GM11168 (cell line): ENCODE measurements at regions not wholly inside any gene's neighbourhood (a gene's known extent, or its start where the extent isn't known, plus 50 kb on each side); places are given as distances from the start of the nearest gene placed in this dataset.

Experiments
- in situ Hi-C: fragments of 300-500 bp; cut with MboI; formaldehyde crosslinking; loops from one replicate; pipeline ENCODE4 v1.12.0; 2022; ENCODE audit warnings: low sequenced_read_pairs; ENCODE audit not compliant: unreplicated experiment

DNA sequence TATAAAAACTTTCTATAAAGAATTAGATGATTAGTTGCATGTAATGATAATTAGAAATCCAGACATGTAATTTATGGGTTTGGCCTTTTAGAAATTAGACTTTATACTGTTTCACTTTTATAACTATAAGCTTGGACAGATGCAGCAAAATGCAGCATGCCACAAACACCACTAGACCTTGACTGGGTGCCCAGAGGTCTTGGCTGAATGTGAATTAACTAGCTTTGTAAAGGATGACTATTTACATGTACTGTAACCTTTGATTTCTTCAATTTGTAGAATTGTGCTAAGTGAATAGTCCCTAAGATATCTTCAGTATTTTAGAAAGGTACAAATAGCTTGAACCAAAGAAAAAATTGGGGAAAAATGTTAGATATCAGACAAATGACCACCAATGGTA lies 2168.1 kb downstream of the MAT2B start:
- in situ Hi-C loops = no loop called here

DNA sequence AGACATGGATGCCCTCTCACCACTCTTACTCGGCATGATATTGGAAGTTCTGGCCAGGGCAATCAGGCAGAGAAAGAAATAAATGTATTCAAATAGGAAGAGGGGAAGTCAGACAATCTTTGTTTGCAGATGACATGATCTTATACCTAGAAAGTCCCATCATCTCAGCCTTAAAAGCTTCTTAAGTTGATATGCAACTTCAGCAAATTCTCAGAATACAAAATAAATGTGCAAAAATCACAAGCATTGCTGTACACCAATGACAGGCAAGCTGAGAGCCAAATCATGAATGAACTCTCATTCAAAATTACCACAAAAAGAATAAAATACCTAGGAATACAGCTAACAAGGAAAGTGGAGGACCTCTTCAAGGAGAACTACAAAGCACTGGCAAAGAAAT lies 2190.4 kb downstream of the MAT2B start:
- in situ Hi-C loops = no loop called here

DNA sequence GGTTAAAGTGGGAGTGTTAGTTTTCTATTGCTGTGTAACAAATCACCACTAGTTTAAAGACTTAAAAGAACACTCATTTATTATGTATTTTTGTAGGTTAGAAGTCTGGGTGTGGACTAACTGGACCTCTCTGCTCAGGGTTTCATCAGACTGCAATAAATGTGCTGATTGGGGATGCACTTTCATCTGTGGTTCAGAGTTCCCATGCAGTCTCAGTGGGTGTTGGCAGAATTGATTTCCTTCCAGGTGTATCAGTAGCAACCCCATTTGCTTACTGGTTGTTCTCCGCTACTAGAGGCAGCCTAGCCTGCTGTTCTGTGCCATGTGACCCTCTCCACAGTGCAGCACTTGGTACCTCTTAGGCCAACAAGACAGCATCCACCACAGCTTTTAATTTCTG lies 2200.5 kb downstream of the MAT2B start:
- in situ Hi-C loops = no loop called here

DNA sequence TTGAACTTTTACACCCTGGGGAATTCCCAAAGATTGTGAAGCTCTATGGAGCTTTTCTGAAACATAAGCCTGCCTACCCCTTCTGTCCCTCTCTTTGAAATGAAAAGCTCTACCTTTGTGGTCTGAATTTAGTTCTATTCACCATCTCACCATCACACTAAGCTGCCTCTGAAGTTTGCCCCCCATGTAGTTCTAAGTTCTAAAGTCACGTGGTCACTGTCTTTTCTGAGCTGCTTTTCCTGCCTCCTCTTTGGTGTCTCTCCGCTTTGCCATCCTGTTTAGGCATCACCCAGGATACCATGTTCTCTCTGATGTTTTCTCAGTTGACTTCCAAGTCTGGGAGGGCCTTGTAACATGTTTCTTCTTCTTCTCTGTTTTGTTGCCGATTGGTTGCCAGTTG lies 2206.6 kb downstream of the MAT2B start:
- in situ Hi-C loops = no loop called here

DNA sequence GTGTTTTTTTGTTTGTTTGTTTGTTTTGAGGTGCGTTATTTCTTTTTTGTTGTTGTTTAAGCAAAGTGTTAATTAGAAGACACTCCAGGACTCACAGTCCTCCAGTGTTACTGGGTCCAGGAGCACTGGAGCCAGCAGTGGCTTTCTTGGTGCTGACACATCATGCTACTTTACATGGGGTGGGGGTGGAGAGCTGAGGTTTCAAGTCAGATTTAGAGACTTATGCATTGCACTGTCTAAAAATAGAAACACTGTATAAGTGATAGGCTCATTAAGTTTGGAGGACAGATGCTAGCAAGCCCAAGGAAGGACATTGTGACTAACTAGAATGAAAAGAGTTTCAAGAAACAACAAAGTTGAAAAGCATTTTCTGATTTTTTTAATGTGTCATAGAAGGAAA lies 2209.2 kb downstream of the MAT2B start:
- in situ Hi-C loops = no loop called here

DNA sequence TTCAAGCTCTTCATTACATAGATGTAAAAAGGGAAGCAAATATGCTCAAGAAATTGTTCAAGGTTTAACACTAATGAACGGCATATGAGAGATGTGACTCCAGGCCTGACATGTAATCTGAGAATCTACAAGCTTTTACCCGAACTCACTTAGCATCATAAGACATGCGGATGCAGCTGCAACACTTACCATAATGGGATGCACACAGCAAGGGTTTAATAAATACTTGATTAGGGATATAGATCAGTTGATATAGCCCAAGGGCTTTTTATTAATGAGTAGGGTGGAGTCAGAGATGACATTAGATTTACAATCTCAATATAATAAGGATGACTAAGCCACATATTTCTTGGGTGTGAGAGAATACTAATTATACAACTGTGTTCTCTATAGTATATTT lies 2215.5 kb downstream of the MAT2B start:
- in situ Hi-C loops = no loop called here

DNA sequence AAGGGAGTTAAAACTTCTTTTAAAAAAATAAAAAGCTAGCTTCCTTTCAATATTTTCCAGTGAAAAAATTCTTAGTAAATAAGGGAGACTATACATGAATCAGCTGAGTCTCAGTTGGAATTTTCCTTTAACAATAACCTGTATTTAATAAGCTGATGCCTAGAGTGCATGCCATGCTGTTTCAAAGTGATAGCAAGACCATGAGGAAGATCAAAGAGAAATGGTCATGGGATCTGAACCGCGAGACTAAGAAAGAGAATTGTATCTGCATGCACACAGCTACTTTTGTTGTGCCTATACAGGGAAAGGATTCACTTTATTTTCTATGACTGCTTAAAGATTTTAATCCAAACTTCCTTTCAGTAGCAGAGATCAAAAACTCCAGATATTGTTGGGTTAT lies 2217.0 kb downstream of the MAT2B start:
- in situ Hi-C loops = no loop called here

DNA sequence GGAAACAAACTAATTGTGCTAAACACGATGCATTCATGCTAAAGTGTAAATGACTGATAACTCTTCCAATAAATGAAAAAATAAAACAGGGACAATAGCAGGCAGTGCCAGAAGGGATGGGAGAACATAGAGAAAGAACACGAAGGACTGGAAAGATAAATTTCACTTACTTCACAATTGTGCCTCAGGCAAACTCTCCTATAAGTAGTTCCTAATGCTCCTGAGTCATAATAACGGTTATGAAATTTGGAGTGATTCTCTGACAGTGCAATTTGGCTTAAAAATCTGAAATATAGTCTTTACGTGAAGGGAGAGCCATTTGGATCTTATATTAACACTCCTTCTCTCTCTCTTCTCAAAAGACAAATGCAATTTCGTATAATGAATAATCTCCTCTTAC lies 2218.5 kb downstream of the MAT2B start:
- in situ Hi-C loops = no loop called here

DNA sequence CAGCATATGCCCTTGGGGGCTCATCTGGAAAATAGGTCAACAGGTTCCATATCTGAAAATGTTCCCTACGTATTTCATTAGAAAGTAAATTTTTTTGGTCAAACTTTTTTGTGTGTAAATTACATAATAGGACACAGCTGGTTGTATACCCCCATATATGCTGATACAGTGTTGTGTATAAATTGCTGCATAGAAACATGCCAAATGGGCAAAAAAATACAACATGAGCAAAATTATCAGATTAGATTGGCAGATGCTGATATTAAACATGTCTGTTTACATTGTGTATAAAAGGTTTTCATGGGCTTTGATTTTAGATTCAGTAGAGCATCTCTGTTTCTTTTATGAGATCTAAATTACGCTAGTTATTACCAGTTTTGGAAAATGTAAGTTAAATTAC lies 2223.0 kb downstream of the MAT2B start:
- in situ Hi-C loops = no loop called here

DNA sequence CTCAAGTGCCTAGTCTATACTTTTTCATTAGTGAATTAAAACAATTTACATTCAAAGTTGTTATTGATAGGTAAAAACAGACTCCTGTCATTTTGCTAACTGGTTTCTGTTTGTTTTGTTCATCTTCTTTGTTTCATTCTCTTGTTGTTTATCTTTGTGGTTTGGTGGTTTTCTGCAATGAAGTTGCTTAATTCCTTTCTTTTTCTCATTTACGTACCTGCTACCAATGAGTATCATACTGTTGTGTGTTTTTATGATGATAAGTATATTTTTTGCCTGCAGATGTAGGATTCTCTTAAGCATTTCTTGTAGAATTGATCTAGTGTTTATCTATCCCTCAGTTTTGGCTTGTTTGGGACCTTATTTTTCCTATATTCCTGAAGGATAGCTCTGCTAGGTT lies 2230.0 kb downstream of the MAT2B start:
- in situ Hi-C loops = no loop called here

DNA sequence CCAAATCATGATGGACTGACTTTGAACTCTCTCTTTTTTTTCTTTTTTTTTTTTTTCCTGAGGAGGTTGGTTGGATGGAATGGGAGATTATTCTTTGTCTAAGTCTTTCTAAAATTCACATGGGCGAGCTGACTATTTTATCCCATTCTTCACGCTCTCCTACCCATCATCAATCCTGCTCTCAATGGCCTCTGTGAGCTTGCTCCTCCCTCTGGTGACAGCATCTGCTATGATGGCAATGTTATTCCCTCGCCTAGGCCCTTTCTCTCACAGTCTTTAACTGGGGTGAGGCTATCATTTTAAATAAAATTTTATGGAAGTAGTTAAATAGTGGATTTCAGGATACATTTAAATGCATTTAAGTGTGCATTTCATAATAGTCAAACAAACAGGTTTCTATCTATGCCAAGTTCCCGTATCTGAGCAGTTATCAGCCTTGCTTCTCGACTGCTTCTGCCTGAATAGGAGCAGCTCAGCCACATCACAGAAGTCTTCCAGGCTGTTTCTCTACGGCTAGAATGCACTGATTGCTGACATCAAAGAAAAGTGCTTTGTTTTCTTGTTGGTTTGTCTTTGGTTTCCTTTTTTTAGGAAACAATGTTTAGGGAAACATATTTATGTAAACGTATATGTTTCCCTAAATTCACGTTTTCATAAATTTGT lies 2233.8 kb downstream of the MAT2B start:
- in situ Hi-C loops = no loop called here

DNA sequence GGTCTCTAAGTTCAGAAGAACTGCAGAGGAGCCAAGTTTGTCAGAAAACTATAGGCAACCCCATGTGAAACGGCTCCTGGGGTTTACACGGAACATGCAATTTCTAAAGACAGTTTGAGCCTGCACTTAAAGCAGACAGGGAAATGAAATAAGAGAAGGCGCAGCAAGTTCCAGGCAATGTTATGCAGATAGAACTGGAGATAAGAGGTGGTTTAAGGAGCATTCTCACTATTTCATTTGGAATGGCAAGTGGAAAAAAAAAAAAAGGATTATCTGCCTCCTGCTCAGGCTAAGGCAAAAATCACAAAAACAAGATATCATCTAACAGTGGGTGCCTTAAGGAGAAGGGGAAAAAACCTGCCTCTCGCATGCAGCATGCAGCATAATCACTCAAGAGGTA lies 2252.4 kb downstream of the MAT2B start:
- in situ Hi-C loops = no loop called here

DNA sequence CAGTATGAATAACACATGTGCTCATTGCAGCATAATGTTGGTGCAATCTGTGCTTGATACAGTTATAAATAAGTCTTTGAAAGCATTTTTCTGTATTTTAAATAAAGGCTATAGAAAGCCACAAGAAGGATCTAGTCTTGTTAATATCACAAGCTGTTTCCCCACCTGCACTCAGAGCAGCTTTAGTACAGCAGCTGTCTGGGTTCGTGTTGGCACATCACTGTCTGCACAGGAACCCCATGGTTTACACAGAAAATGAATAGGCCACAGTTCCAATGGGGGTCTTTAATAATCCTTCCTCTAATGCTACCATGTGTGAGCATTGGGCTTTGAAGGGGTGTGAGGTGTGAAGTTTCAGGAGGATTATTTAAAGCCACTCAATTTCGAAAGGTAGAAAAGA lies 2269.7 kb downstream of the MAT2B start:
- in situ Hi-C loops = no loop called here

DNA sequence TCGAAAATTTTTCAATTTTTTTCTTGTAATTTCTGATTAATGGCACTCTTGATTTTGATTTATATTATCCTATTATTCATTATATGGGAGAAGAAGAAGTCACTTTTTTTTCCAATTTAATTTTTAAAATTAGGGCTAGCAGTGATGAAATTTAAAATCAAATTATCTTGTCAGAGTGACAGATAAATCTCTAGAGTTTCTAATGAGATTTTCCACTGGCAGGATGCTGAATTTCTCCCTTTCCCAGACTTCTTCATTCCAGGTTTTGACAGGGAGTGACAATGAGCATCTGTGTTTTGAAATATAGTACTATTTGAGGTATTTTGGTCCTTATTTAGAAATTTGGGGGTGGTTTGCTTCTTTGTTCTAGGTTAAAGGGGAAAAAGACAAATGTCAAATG lies 2274.1 kb downstream of the MAT2B start:
- in situ Hi-C loops = no loop called here

DNA sequence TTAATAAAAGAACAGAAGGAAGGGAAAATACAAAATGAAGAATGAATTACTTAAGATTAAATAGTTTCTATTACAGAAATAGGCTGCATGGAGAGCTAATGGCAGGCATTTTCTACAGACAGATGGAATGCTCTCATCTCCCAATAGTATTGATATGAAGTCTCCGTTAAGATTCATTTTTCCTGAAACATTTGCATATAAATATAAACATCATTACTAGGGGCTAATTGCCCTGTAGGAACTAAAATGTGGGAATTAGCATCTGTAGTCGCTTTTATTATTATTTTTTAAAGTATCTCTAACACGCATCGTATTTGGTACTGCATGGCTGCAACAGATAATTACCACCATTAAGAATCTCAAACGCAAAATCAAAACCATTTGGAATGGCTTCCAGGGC lies 2275.5 kb downstream of the MAT2B start:
- in situ Hi-C loops = no loop called here

DNA sequence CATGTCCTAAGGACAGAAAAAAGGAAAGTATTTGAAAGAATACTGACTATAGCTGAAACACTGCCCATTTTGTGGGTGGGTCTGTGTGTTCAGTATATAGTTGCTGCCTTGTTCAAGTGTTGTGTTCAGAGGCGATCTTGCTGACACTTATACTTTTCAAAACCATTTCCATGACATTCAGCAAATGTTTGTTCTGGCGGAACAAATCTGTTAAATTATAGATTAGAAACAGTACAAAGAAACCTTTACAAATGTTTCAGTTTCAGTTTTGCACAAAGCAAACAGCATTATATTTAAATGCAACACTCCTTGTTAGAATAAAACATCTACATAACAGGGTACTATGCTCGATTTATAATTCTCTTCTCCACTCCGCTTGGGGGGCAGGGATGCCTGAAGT lies 2276.3 kb downstream of the MAT2B start:
- in situ Hi-C loops = no loop called here

DNA sequence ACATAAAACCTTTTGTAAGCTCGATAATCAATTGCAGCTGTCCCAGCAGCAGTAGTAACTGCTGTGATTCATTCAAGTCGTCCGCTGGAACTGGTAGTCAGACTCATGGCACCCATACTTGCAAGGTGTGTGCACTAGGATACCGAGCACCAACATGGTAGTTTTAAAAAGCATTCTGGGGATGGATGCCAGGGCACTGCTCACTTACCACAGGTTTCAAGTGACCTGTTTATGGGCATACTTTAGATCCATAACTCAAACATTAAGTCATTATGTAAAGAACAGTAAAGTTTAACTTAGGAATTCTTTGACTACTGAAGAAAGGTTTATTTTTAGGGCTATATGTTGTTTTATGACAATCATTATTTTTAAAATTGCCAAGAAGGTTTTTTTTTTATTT lies 2277.6 kb downstream of the MAT2B start:
- in situ Hi-C loops = no loop called here

DNA sequence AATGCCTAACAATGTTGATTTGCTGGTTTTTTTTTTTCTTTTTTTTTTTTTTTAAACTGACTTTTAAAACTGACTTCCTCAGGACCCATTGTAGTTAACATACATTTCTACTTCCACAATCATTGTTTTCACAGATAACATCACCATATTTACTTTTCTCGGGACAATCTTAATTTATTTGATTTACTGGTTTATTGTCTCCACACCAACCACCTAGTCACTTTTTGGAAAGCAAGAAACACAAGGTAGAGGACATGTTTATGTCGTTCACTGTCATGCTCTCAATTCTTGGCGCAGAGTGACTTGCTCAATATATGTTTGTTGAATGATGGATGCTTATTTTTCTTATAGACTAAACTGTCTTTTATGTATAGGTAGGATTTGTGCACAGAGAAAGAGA lies 2280.7 kb downstream of the MAT2B start:
- in situ Hi-C loops = no loop called here

DNA sequence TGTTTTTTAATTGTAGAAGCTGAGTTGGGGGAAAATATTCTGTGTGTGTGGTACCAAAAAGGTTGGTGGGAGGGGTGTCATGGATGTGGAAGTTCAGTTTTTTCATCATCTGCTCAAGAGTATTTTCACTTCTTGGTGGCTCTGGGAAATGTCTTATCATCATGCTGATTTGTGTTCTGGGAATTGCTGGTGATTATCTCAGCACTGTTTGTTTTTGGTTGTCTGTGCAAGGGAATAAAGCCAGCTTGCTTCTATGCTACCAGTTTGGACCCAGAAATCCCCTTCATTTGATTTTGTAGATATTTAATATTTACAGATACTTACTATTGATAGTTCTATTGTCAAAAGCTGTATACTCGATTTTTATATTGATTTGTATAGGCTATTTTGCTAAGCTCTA lies 2289.7 kb downstream of the MAT2B start:
- in situ Hi-C loops = no loop called here

DNA sequence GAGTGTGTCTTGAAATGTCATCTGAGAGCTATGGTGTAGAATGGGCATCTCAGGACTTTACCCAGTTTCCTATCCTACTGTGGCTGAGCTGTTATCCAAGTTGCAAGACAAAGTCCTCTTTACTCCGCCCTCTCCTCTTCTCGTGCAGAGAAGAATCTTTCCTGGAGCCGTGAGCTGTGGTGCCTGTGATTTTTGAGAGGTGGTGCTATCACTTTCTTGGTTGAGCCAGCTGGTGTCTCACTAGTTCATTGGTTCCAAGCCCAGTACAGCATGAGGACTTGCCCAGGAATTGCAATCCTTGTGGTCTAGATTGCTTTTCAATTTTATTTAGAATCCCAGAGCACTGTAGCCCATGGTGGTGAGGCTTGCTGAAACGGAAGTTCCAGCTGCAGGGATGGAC lies 2300.3 kb downstream of the MAT2B start:
- in situ Hi-C loops = no loop called here

DNA sequence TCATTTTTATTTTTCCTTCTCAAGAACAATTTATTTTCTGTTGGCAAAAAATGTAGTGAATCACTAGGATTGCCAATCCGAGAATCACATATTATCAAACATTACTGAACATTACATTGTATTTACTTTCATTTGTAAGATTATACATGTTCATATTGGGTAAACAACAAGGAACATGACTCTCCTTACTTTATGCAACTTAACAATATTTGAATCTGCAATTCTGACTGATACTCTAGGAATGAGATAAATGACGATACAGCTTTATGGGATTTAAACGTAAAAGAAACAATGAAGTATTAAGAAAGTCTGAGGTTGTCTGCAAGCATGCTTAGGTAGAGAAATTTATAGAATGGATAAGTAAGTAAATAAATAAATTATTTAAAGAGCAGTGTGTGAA lies 2302.9 kb downstream of the MAT2B start:
- in situ Hi-C loops = no loop called here

DNA sequence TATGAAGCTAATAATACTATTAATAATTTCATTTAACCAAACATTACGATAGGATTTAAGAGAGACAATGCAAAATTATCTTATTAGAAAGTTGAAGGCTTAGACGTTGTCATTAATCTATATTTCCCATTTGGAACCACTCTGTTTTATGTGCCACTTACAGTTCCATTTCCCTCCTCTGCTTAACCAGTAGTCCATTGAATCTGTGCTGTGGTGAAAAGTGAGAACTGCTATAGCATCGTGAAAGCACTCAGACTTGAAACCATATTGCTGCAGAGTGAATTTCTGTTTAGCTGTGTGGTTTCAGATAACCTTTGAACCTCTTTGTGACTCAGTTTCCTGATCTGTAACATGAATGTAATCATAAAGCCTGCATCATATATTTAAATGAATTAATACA lies 2304.5 kb downstream of the MAT2B start:
- in situ Hi-C loops = no loop called here

DNA sequence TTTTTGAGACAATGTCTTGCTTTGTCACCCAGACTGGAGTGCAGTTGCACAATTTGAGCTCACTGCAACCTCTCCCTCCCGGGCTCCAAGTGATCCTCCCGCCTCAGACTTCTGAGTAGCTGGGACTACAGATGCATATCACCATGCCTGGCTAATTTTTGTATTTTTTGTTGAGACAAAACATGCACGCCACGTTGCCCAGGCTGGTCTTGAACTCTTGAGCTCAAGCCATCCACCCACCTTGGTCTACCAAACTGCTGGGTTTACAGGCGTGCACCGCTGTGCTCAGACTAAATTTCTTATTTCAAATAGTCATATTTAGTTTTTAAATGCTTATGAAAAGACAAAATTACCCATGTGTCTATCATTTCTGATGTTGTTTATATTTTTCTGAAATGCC lies 2324.1 kb downstream of the MAT2B start:
- in situ Hi-C loops = no loop called here
